H9 (cell line): ENCODE measurements at regions not wholly inside any gene's neighbourhood (a gene's known extent, or its start where the extent isn't known, plus 50 kb on each side); places are given as distances from the start of the nearest gene placed in this dataset.

Experiments
- DNase-seq: peaks from one replicate; pipeline ENCODE4 v3.0.0-alpha.2; 2017
- H2AFZ ChIP-seq: one replicate; pipeline ENCODE4 v1.6.1; 2013; ENCODE audit warnings: mild to moderate bottlenecking, low read length, control low read depth, moderate library complexity
- H2AK5ac ChIP-seq: 2 replicates; pipeline ENCODE4 v1.6.1; 2013; ENCODE audit warnings: low read length, control low read depth, mixed read lengths; ENCODE audit not compliant: insufficient read length
- H2BK120ac ChIP-seq: one replicate; pipeline ENCODE4 v1.6.1; 2013; ENCODE audit warnings: low read depth, mild to moderate bottlenecking, low read length, control low read depth, inconsistent platforms; ENCODE audit not compliant: poor library complexity, severe bottlenecking
- H2BK12ac ChIP-seq: 2 replicates; pipeline ENCODE4 v1.6.1; 2013; ENCODE audit warnings: low read length, control low read depth, mixed read lengths, low read depth; ENCODE audit not compliant: insufficient read length
- H2BK15ac ChIP-seq: 2 replicates; pipeline ENCODE4 v1.6.1; 2013; ENCODE audit warnings: low read depth, low read length, control low read depth
- H2BK20ac ChIP-seq: one replicate; pipeline ENCODE4 v1.6.1; 2013; ENCODE audit warnings: low read depth, mild to moderate bottlenecking, low read length, control low read depth, inconsistent platforms; ENCODE audit not compliant: poor library complexity, severe bottlenecking
- H2BK5ac ChIP-seq: 2 replicates; pipeline ENCODE4 v1.6.1; 2013; ENCODE audit warnings: low read length, control low read depth, mixed read lengths; ENCODE audit not compliant: insufficient read length
- H3K14ac ChIP-seq: 2 replicates; pipeline ENCODE4 v1.6.1; 2013; ENCODE audit warnings: low read length, control low read depth; ENCODE audit not compliant: insufficient read depth
- H3K18ac ChIP-seq: 2 replicates; pipeline ENCODE4 v1.6.1; 2013; ENCODE audit warnings: low read depth, mild to moderate bottlenecking, mixed read lengths, low read length, control low read depth; ENCODE audit not compliant: insufficient read length
- H3K23ac ChIP-seq: 2 replicates; pipeline ENCODE4 v1.6.1; 2013; ENCODE audit warnings: low read length, control low read depth, mixed read lengths, low read depth; ENCODE audit not compliant: insufficient read length
- H3K23me2 ChIP-seq: 2 replicates; pipeline ENCODE4 v1.6.1; 2013; ENCODE audit warnings: low read depth, mild to moderate bottlenecking, mixed read lengths, low read length, control low read depth; ENCODE audit not compliant: insufficient read length, poor library complexity, severe bottlenecking
- H3K27ac ChIP-seq: 2 replicates; pipeline ENCODE4 v1.5.1; 2013; ENCODE audit warnings: low read length, control low read depth, mixed read lengths, low read depth; ENCODE audit not compliant: insufficient read length
- H3K27me3 ChIP-seq: 2 replicates; pipeline ENCODE4 v1.6.1; 2013; ENCODE audit warnings: low read length, control low read depth, inconsistent platforms; ENCODE audit not compliant: insufficient read depth
- H3K4ac ChIP-seq: 2 replicates; pipeline ENCODE4 v1.6.1; 2013; ENCODE audit warnings: low read depth, mild to moderate bottlenecking, control low read depth, inconsistent platforms, low read length, moderate library complexity
- H3K4me1 ChIP-seq: 2 replicates; pipeline ENCODE4 v1.6.1; 2013; ENCODE audit warnings: low read length, control low read depth, inconsistent platforms; ENCODE audit not compliant: insufficient read depth
- H3K4me2 ChIP-seq: 2 replicates; pipeline ENCODE4 v1.6.1; 2013; ENCODE audit warnings: low read length, control low read depth, mixed read lengths; ENCODE audit not compliant: insufficient read length, insufficient read depth
- H3K56ac ChIP-seq: 2 replicates; pipeline ENCODE4 v1.6.1; 2013; ENCODE audit warnings: low read depth, mild to moderate bottlenecking, mixed read lengths, low read length, control low read depth; ENCODE audit not compliant: insufficient read length
- H3K79me1 ChIP-seq: 2 replicates; pipeline ENCODE4 v1.6.1; 2013; ENCODE audit warnings: low read depth, mild to moderate bottlenecking, moderate library complexity, low read length, control low read depth, inconsistent platforms; ENCODE audit not compliant: insufficient read depth, poor library complexity, severe bottlenecking
- H3K79me2 ChIP-seq: 2 replicates; pipeline ENCODE4 v1.6.1; 2013; ENCODE audit warnings: low read length, control low read depth, inconsistent platforms; ENCODE audit not compliant: insufficient read depth
- H3K9ac ChIP-seq: 2 replicates; pipeline ENCODE4 v1.6.1; 2013; ENCODE audit warnings: low read length, control low read depth, mixed read lengths; ENCODE audit not compliant: insufficient read length; ENCODE audit errors: extremely low read depth
- H3K9me3 ChIP-seq: one replicate; pipeline ENCODE4 v1.6.1; 2013; ENCODE audit warnings: low read depth, low read length, inconsistent platforms; ENCODE audit not compliant: control insufficient read depth
- H3T11ph ChIP-seq: one replicate; pipeline ENCODE4 v1.6.1; 2013; ENCODE audit warnings: mild to moderate bottlenecking, low read length, control low read depth, inconsistent platforms
- H4K20me1 ChIP-seq: one replicate; pipeline ENCODE4 v1.6.1; 2013; ENCODE audit not compliant: control insufficient read depth, insufficient read length, insufficient read depth
- H4K5ac ChIP-seq: 2 replicates; pipeline ENCODE4 v1.6.1; 2013; ENCODE audit warnings: low read depth, mild to moderate bottlenecking, mixed read lengths, low read length, control low read depth; ENCODE audit not compliant: insufficient read length
- H4K8ac ChIP-seq: replicated peaks from 2 replicates; pipeline ENCODE4 v1.6.1; 2013; ENCODE audit warnings: low read length, control low read depth, mixed read lengths, low read depth; ENCODE audit not compliant: insufficient read length
- H4K91ac ChIP-seq: 2 replicates; pipeline ENCODE4 v1.6.1; 2013; ENCODE audit warnings: low read depth, mild to moderate bottlenecking, moderate library complexity, mixed read lengths, low read length, control low read depth; ENCODE audit not compliant: insufficient read length
- H3K27ac Mint-ChIP-seq, 3 experiments: 2 replicates in 2 of 3; 3 replicates in 1 of 3; pipeline ENCODE4 v1.8.0; 2020 to 2021; ENCODE audit warnings: mixed read lengths in 3 of 3, mild to moderate bottlenecking in 1 of 3, moderate library complexity in 1 of 3
- H3K27me3 Mint-ChIP-seq: 2 replicates; pipeline ENCODE4 v1.8.0; 2021; ENCODE audit warnings: low read depth, mild to moderate bottlenecking, moderate library complexity, mixed read lengths
- H3K36me3 Mint-ChIP-seq, 3 experiments: 2 replicates in 2 of 3; 3 replicates in 1 of 3; pipeline ENCODE4 v1.8.0; 2020 to 2021; ENCODE audit warnings: low read depth in 3 of 3, mixed read lengths in 3 of 3; ENCODE audit not compliant: insufficient read depth in 1 of 3
- H3K4me1 Mint-ChIP-seq, 2 experiments: 2 replicates each; pipeline ENCODE4 v1.8.0; 2020; ENCODE audit warnings: mixed read lengths in 2 of 2
- H3K4me3 Mint-ChIP-seq, 2 experiments: 2 replicates in 1 of 2; 3 replicates in 1 of 2; pipeline ENCODE4 v1.8.0; 2020 to 2021; ENCODE audit warnings: mild to moderate bottlenecking in 2 of 2, mixed read lengths in 2 of 2, moderate library complexity in 1 of 2
- H3K9me3 Mint-ChIP-seq, 2 experiments: 2 replicates in 1 of 2; 3 replicates in 1 of 2; pipeline ENCODE4 v1.8.0; 2020; ENCODE audit warnings: mild to moderate bottlenecking in 2 of 2, mixed read lengths in 2 of 2, moderate library complexity in 1 of 2
- CTCF ChIP-seq: fragments of 200-600 bp; sonication (generic); conservative IDR thresholded peaks from 3 replicates; pipeline ENCODE4 v1.8.0; 2021; ENCODE audit warnings: antibody characterized with exemption, mild to moderate bottlenecking
- WGBS: extraction: QIAGEN DNeasy Blood & Tissue Kit; methylation state at CpG from one replicate; pipeline ENCODE4 v1.1.7; 2013; ENCODE audit warnings: missing lambda C conversion rate, low lambda C conversion rate, mixed read lengths; ENCODE audit not compliant: insufficient read length; ENCODE audit errors: extremely low coverage; 5-methylcytosine and 5-hydroxymethylcytosine counted together

GRCh38 chr2:65486802-65487201 lies 54.4 kb upstream of the SPRED2 start:
- no peak overlapping the region for H3K18ac ChIP-seq
- no peaks in the 10 kb centered on the region for H3K4me1 ChIP-seq
- H3K27ac Mint-ChIP-seq = no peak overlapping the region; a peak in 1 of 7 replicates
- H4K20me1 ChIP-seq = no peaks in the 10 kb centered on the region
- H3K27ac ChIP-seq = no peak overlapping the region
- no peak overlapping the region for H3K4me2 ChIP-seq
- no peak overlapping the region for H3K4me3 Mint-ChIP-seq
- H3K23ac ChIP-seq = no peak overlapping the region
- no peak overlapping the region for H3K14ac ChIP-seq
- no peak overlapping the region for H2BK5ac ChIP-seq
- no peak overlapping the region for H2AFZ ChIP-seq
- H2AK5ac ChIP-seq = no peak overlapping the region
- H2BK15ac ChIP-seq = no peak overlapping the region
- no peaks in the 10 kb centered on the region for H3K23me2 ChIP-seq
- no peak overlapping the region for H2BK120ac ChIP-seq
- no peak overlapping the region for H3K4ac ChIP-seq
- H3T11ph ChIP-seq = no peak overlapping the region
- H3K27me3 Mint-ChIP-seq = peaks cover 43% of the 10 kb centered on the region
- no peaks in the 10 kb centered on the region for H3K9me3 ChIP-seq
- H3K9ac ChIP-seq = no peak overlapping the region
- no peaks in the 10 kb centered on the region for H3K79me2 ChIP-seq
- peaks cover 0 to 2% of the 10 kb centered on the region in 2 experiments; a peak in 2 of 5 replicates for H3K9me3 Mint-ChIP-seq
- peaks cover 7 to 8% of the 10 kb centered on the region in 2 experiments for H3K4me1 Mint-ChIP-seq
- no peak overlapping the region for H2BK20ac ChIP-seq
- H3K27me3 ChIP-seq = no peaks in the 10 kb centered on the region
- no peak for TF ChIP-seq CTCF
- no CpG with 5 or more reads among the region's 4 CpGs for WGBS
- H3K36me3 Mint-ChIP-seq = no peaks in the 10 kb centered on the region; a peak in 1 of 7 replicates
- H3K79me1 ChIP-seq = no peaks in the 10 kb centered on the region
- H4K8ac ChIP-seq = no peak overlapping the region
- no peak for DNase-seq
- no peak overlapping the region for H2BK12ac ChIP-seq
- H3K56ac ChIP-seq = no peak overlapping the region
- H4K91ac ChIP-seq = no peak overlapping the region
- H4K5ac ChIP-seq = no peak overlapping the region
